H1 (cell line): ENCODE measurements at regions not wholly inside any gene's neighbourhood (a gene's known extent, or its start where the extent isn't known, plus 50 kb on each side); places are given as distances from the start of the nearest gene placed in this dataset.
A peak's percentile ranks its signal among the peaks of the same experiment; 100 is the strongest.

Experiments used
- CTCF ChIA-PET: fragments of 300-600 bp; sonication (Branson Sonifier 250); formaldehyde crosslinking; loops from one replicate; lab custom pipeline; 2021; ENCODE audit not compliant: partially characterized antibody; lab: Charles Lee
- POLR2A ChIA-PET: fragments of 300-600 bp; sonication (Branson Sonifier 250); formaldehyde crosslinking; loops from one replicate; lab custom pipeline; 2021; ENCODE audit warnings: inconsistent platforms; ENCODE audit not compliant: partially characterized antibody; lab: Charles Lee
- DNase-seq, 2 experiments: peaks; one replicate each; pipeline versions ENCODE4 v3.0.0 to v3.0.0-alpha.2; 2010 to 2022; ENCODE audit warnings: low spot score in 2 of 2, low read depth in 1 of 2, mixed read lengths in 1 of 2
- FAIRE-seq: peaks from 2 replicates; lab custom pipeline; 2011; peaks lifted over from hg19 to GRCh38; lab: Jason Lieb, UNC
- H2AFZ ChIP-seq: 2 replicates; pipeline ENCODE4 v1.8.1; 2012; ENCODE audit warnings: low read length, inconsistent platforms
- H2AK5ac ChIP-seq: 2 replicates; pipeline ENCODE4 v1.6.1; 2013; ENCODE audit warnings: low read depth, low read length
- H2BK120ac ChIP-seq: replicated peaks from 2 replicates; pipeline ENCODE3; 2013; ENCODE audit warnings: low read depth, low read length, inconsistent platforms
- H2BK12ac ChIP-seq: 2 replicates; pipeline ENCODE4 v1.6.1; 2013; ENCODE audit warnings: low read depth, low read length
- H2BK15ac ChIP-seq: 2 replicates; pipeline ENCODE4 v1.6.1; 2013; ENCODE audit warnings: low read length
- H2BK20ac ChIP-seq: 2 replicates; pipeline ENCODE4 v1.6.1; 2013; ENCODE audit warnings: low read length
- H2BK5ac ChIP-seq: 2 replicates; pipeline ENCODE4 v1.6.1; 2013; ENCODE audit warnings: low read depth, low read length
- H3K14ac ChIP-seq: 2 replicates; pipeline ENCODE4 v1.6.1; 2013; ENCODE audit warnings: inconsistent platforms; ENCODE audit not compliant: insufficient read length
- H3K18ac ChIP-seq: 2 replicates; pipeline ENCODE4 v1.6.1; 2013; ENCODE audit warnings: low read length; ENCODE audit errors: extremely low read depth
- H3K23ac ChIP-seq: 2 replicates; pipeline ENCODE4 v1.6.1; 2013; ENCODE audit warnings: inconsistent platforms; ENCODE audit not compliant: insufficient read length
- H3K23me2 ChIP-seq: 2 replicates; pipeline ENCODE4 v1.6.1; 2013; ENCODE audit warnings: low read depth, low read length
- H3K27ac ChIP-seq: 2 replicates; pipeline ENCODE4 v1.6.1; 2011; ENCODE audit warnings: low read depth, low read length, inconsistent platforms
- H3K27me3 ChIP-seq, 4 experiments: replicated peaks in 1 of 4; 1 replicate in 1 of 4; 2 replicates in 3 of 4; pipeline versions ENCODE4 v1.6.1 to v1.8.1; 2011 to 2013; ENCODE audit warnings: low read length in 3 of 4, mild to moderate bottlenecking in 3 of 4, inconsistent platforms in 2 of 4, mixed read lengths in 2 of 4, moderate library complexity in 1 of 4; ENCODE audit not compliant: control insufficient read depth in 3 of 4, insufficient read depth in 3 of 4; ENCODE audit errors: extremely low read depth in 1 of 4
- H3K36me3 ChIP-seq, 4 experiments: 2 replicates each; pipeline versions ENCODE4 v1.6.1 to v1.8.1; 2011 to 2013; ENCODE audit warnings: mild to moderate bottlenecking in 4 of 4, low read length in 3 of 4, moderate library complexity in 2 of 4, control low read depth in 1 of 4, inconsistent platforms in 1 of 4; ENCODE audit not compliant: insufficient read depth in 4 of 4, control insufficient read depth in 2 of 4
- H3K4ac ChIP-seq: replicated peaks from 2 replicates; pipeline ENCODE3; 2013; ENCODE audit warnings: low read length, low read depth, mixed read lengths, inconsistent platforms; ENCODE audit not compliant: insufficient read length
- H3K4me1 ChIP-seq, 4 experiments: replicated peaks in 1 of 4; 1 replicate in 1 of 4; 2 replicates in 3 of 4; pipeline versions ENCODE4 v1.6.1 to v1.8.1; 2011 to 2013; ENCODE audit warnings: low read length in 3 of 4, inconsistent platforms in 2 of 4, mixed read lengths in 1 of 4; ENCODE audit not compliant: insufficient read depth in 4 of 4, control insufficient read depth in 3 of 4
- H3K4me2 ChIP-seq, 2 experiments: 2 replicates each; pipeline versions ENCODE4 v1.6.1 to v1.8.1; 2011 to 2013; ENCODE audit warnings: low read depth in 2 of 2, low read length in 2 of 2, control low read depth in 1 of 2, inconsistent platforms in 1 of 2, mild to moderate bottlenecking in 1 of 2; ENCODE audit not compliant: insufficient read depth in 1 of 2
- H3K4me3 ChIP-seq, 4 experiments: fragments of 200-600, 300-600 bp in 1 of 4; sonication (generic), shearing (Covaris generic), sonication (Bioruptor Twin) in 1 of 4; 2 replicates each; pipeline versions ENCODE4 v1.5.1 to v1.8.1; 2011 to 2016; ENCODE audit warnings: low read length in 4 of 4, low read depth in 3 of 4, control low read depth in 2 of 4, inconsistent platforms in 2 of 4, mild to moderate bottlenecking in 2 of 4, mixed read lengths in 1 of 4, moderate library complexity in 1 of 4; ENCODE audit not compliant: insufficient read depth in 2 of 4; ENCODE audit errors: extremely low read depth in 1 of 4
- H3K56ac ChIP-seq: replicated peaks from 2 replicates; pipeline ENCODE3; 2013; ENCODE audit warnings: low read depth, mild to moderate bottlenecking, mixed read lengths, low read length, inconsistent platforms; ENCODE audit not compliant: insufficient read length
- H3K79me1 ChIP-seq: 2 replicates; pipeline ENCODE4 v1.6.1; 2013; ENCODE audit warnings: low read depth, low read length, control low read depth
- H3K79me2 ChIP-seq, 2 experiments: 2 replicates each; pipeline versions ENCODE4 v1.6.1 to v1.8.1; 2012 to 2013; ENCODE audit warnings: low read length in 2 of 2, mild to moderate bottlenecking in 2 of 2, inconsistent platforms in 1 of 2; ENCODE audit not compliant: insufficient read depth in 2 of 2, control insufficient read depth in 1 of 2
- H3K9ac ChIP-seq, 4 experiments: replicated peaks in 1 of 4; 1 replicate in 1 of 4; 2 replicates in 3 of 4; pipeline versions ENCODE4 v1.6.1 to v1.8.1; 2011 to 2013; ENCODE audit warnings: low read depth in 3 of 4, low read length in 3 of 4, control low read depth in 2 of 4, mild to moderate bottlenecking in 2 of 4, moderate library complexity in 2 of 4, inconsistent platforms in 1 of 4; ENCODE audit errors: extremely low read depth in 1 of 4
- H3K9me3 ChIP-seq, 2 experiments: 2 replicates each; pipeline versions ENCODE4 v1.6.1 to v1.8.1; 2012 to 2013; ENCODE audit warnings: mild to moderate bottlenecking in 2 of 2, moderate library complexity in 2 of 2, control low read depth in 1 of 2, inconsistent platforms in 1 of 2, low read depth in 1 of 2, low read length in 1 of 2, mixed read lengths in 1 of 2; ENCODE audit not compliant: insufficient read depth in 2 of 2
- H4K20me1 ChIP-seq, 2 experiments: replicated peaks in 1 of 2; 2 replicates each; pipeline versions ENCODE3 to v1.8.1; 2011 to 2013; ENCODE audit warnings: inconsistent platforms in 2 of 2, low read length in 2 of 2, mild to moderate bottlenecking in 1 of 2; ENCODE audit not compliant: insufficient read depth in 2 of 2, control insufficient read depth in 1 of 2
- H4K5ac ChIP-seq: 2 replicates; pipeline ENCODE4 v1.6.1; 2013; ENCODE audit warnings: low read length, low read depth, mixed read lengths, inconsistent platforms; ENCODE audit not compliant: insufficient read length
- H4K8ac ChIP-seq: 2 replicates; pipeline ENCODE4 v1.8.0; 2013; ENCODE audit warnings: mild to moderate bottlenecking, moderate library complexity, low read length, inconsistent platforms; ENCODE audit not compliant: insufficient read depth; ENCODE audit errors: extremely low read depth
- H4K91ac ChIP-seq: replicated peaks from 2 replicates; pipeline ENCODE3; 2013; ENCODE audit warnings: low read length, mixed read lengths, inconsistent platforms; ENCODE audit not compliant: insufficient read length
- BCL11A ChIP-seq, 2 experiments: IDR thresholded peaks; one replicate each; pipeline ENCODE4 v1.6.1; 2011; ENCODE audit warnings: low read depth in 2 of 2, low read length in 2 of 2, mild to moderate bottlenecking in 2 of 2
- JUND ChIP-seq: IDR thresholded peaks from 2 replicates; pipeline ENCODE4 v1.6.1; 2011; ENCODE audit warnings: mild to moderate bottlenecking, improper control_type of control experiment, low read length
- NRF1 ChIP-seq: IDR thresholded peaks from 2 replicates; pipeline ENCODE4 v1.6.1; 2011; ENCODE audit warnings: mild to moderate bottlenecking, low read depth, low read length, improper control_type of control experiment
- RXRA ChIP-seq: IDR thresholded peaks from 2 replicates; pipeline ENCODE4 v1.6.1; 2011; ENCODE audit warnings: low read depth, mild to moderate bottlenecking, low read length, moderate library complexity; ENCODE audit not compliant: insufficient read depth
- WGBS, 2 experiments: shearing (Covaris generic) in 1 of 2; methylation state at CpG; one replicate each; pipeline versions ENCODE4 v1.1.6 to v1.1.7; 2013 to 2015; ENCODE audit warnings: low lambda C conversion rate in 2 of 2, mixed read lengths in 2 of 2, inconsistent platforms in 1 of 2, low coverage in 1 of 2, missing lambda C conversion rate in 1 of 2; ENCODE audit not compliant: insufficient replicate concordance in 2 of 2, insufficient coverage in 1 of 2, insufficient read length in 1 of 2; ENCODE audit errors: extremely low coverage in 1 of 2, missing lambda C conversion rate in 1 of 2; 5-methylcytosine and 5-hydroxymethylcytosine counted together
- TF ChIP-seq, protein P1 (sequence below): IDR thresholded peaks from 2 replicates; pipeline ENCODE4 v1.6.1; 2011; ENCODE audit warnings: low read length, improper control_type of control experiment

DNA sequence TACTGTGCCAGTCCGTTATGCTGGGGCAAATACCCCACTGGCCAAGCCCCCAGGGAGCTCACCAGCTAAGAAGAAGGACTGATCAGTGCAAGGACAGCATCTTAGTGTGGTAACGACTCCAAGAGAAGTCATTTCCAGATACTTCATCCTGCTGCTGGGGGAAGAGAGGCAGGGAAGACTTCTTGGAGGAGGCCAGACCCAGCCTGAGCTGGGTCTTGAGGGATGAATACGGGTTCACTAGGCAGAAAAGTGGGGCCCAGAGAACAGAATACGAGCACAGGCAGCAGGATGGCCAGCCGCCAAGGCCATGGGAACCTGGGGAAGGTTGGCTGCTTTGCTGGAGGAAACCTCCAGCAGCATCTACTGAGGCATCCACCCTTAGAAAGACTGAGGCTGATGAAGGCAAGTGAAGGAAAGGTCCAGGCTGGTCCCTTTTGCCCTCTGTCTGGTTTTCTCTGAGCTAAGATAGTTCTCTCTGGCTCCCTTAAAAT lies 84.1 kb downstream of the GLI2 start:
- 0 out of 8 replicates have a peak, but pooled peaks cover 0 to 4% (median 0%) of the 10 kb centered on the region in 4 experiments for H3K36me3 ChIP-seq
- no peak overlapping the region for H3K56ac ChIP-seq
- FAIRE-seq = no peak
- H2BK15ac ChIP-seq = no peak overlapping the region
- H2AFZ ChIP-seq = no peak overlapping the region
- H2AK5ac ChIP-seq = peak overlapping the region; percentile 65; the same call in 1 of the 2 replicates
- H4K20me1 ChIP-seq = peaks cover 6 to 20% of the 10 kb centered on the region in 2 experiments
- peak overlapping the region; percentile 39 for H2BK12ac ChIP-seq
- 77% methylated on average over 5 of the region's 5 CpGs; no CpG with 5 or more reads in 1 of the 2 experiments for WGBS, 2 experiments
- H3K79me2 ChIP-seq = peaks cover 0 to 29% of the 10 kb centered on the region in 2 experiments; a peak in 2 of 4 replicates
- H3K9ac ChIP-seq = no peak overlapping the region
- H4K91ac ChIP-seq = no peak overlapping the region
- no peak overlapping the region for H2BK120ac ChIP-seq
- TF ChIP-seq NRF1 (no peak), RXRA (no peak), BCL11A (IDR thresholded peaks at IDR 0.05; ENCODE audit: low read depth in 2 of 2, low read length in 2 of 2) (no peak), JUND (no peak)
- TF ChIP-seq, protein P1, sequence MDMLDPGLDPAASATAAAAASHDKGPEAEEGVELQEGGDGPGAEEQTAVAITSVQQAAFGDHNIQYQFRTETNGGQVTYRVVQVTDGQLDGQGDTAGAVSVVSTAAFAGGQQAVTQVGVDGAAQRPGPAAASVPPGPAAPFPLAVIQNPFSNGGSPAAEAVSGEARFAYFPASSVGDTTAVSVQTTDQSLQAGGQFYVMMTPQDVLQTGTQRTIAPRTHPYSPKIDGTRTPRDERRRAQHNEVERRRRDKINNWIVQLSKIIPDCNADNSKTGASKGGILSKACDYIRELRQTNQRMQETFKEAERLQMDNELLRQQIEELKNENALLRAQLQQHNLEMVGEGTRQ = no peak
- no peaks in the 10 kb centered on the region for H3K23me2 ChIP-seq
- no peak overlapping the region for H3K4ac ChIP-seq
- no peak for DNase-seq
- no peak overlapping the region for H3K14ac ChIP-seq
- no peak overlapping the region for H2BK20ac ChIP-seq
- no peaks in the 10 kb centered on the region for H3K27me3 ChIP-seq
- POLR2A ChIA-PET = interaction anchor here (1.0 to 1.5 kb wide), 3 partner anchors 9 to 81 kb away, joined by 3 to 4 read pairs (median 3); no protein-coding TSS in a partner anchor
- H3K18ac ChIP-seq = no peak overlapping the region
- H3K4me3 ChIP-seq = no peak overlapping the region
- H3K27ac ChIP-seq = no peak overlapping the region
- no peaks in the 10 kb centered on the region for H3K9me3 ChIP-seq
- H4K5ac ChIP-seq = no peak overlapping the region
- H3K79me1 ChIP-seq = peaks cover 22% of the 10 kb centered on the region
- CTCF ChIA-PET = interaction anchor here (0.7 to 2.8 kb wide), 9 partner anchors 9 to 225 kb away, joined by 3 to 20 read pairs (median 3); no protein-coding TSS in a partner anchor
- H3K4me2 ChIP-seq = no peak overlapping the region
- H2BK5ac ChIP-seq = no peak overlapping the region
- H4K8ac ChIP-seq = peak overlapping the region; percentile 22; the same call in 1 of the 2 replicates
- no peak overlapping the region for H3K23ac ChIP-seq
- H3K4me1 ChIP-seq = peaks cover 0 to 19% (median 13%) of the 10 kb centered on the region in 4 experiments; a peak in 6 of 7 replicates
